ENCODE measurements at regions not wholly inside any gene's neighbourhood (a gene's known extent, or its start where the extent isn't known, plus 50 kb on each side); places are given as distances from the start of the nearest gene placed in this dataset.

GRCh38 chr3:83863380-83863779 lies 1095.4 kb upstream of the CADM2 start:
- no peak for TF ChIP-seq CTCF (IDR thresholded peaks at IDR 0.05; ENCODE audit: low read length)
- TF ChIP-seq EZH2 (IDR thresholded peaks at IDR 0.05; ENCODE audit: borderline replicate concordance, low read length) = no peak

All from OCI-LY1 (cell line).